K562 (cell line): ENCODE measurements at regions not wholly inside any gene's neighbourhood (a gene's known extent, or its start where the extent isn't known, plus 50 kb on each side); places are given as distances from the start of the nearest gene placed in this dataset.

Experiments used
- ATAC-seq: fragments of 200-7000 bp; cut with Tn5 transposase; 3 replicates; pipeline ENCODE4 v1.9.1; 2020; ENCODE audit warnings: moderate library complexity
- BruUV-seq: library from RNA; stranded (reverse); fragments of 400-500 nt; replicated peaks from 2 replicates; lab custom pipeline; 2021; lab: Mats Ljungman, UMichigan
- CTCF ChIA-PET: fragments of 300-600 bp; formaldehyde crosslinking; extraction: SDS; loops from one replicate; lab custom pipeline; 2021; ENCODE audit warnings: low intra/inter-chr PET ratio; lab: Yijun Ruan, JAX
- POLR2A ChIA-PET: fragments of 300-600, 350-650 bp; sonication (Branson Sonifier 250); formaldehyde crosslinking; extraction: SDS; loops from one replicate; lab custom pipeline; 2021; ENCODE audit warnings: antibody characterized with exemption, inconsistent platforms; lab: Yijun Ruan, JAX
- DNase-seq, 4 experiments: peaks; one replicate each; pipeline versions ENCODE4 v3.0.0 to v3.0.0-alpha.2; 2011 to 2018; ENCODE audit warnings: low spot score in 3 of 4, mixed read lengths in 3 of 4; ENCODE audit errors: extremely low read depth in 1 of 4
- FAIRE-seq: peaks from 2 replicates; lab custom pipeline; 2011; peaks lifted over from hg19 to GRCh38; lab: Jason Lieb, UNC
- H2AFZ ChIP-seq: 2 replicates; pipeline ENCODE4 v1.6.0; 2011; ENCODE audit warnings: low read depth, low read length, control low read depth, inconsistent platforms
- H3K27ac ChIP-seq: fragments of 200-600 bp; 3 replicates; pipeline ENCODE4 v1.8.0; 2011; ENCODE audit warnings: low read depth, mild to moderate bottlenecking, control low read depth, inconsistent platforms, low read length, moderate library complexity, mixed read lengths; ENCODE audit errors: extremely low read depth
- H3K27me3 ChIP-seq, 2 experiments: fragments of 300-600 bp in 1 of 2; 2 replicates in 1 of 2; 3 replicates in 1 of 2; pipeline versions ENCODE4 v1.6.0 to v1.8.0; 2011; ENCODE audit warnings: inconsistent platforms in 2 of 2, low read length in 2 of 2, mild to moderate bottlenecking in 1 of 2, mixed read lengths in 1 of 2, moderate library complexity in 1 of 2; ENCODE audit not compliant: control insufficient read depth in 2 of 2, insufficient read depth in 2 of 2
- H3K36me3 ChIP-seq: fragments of 300-600 bp; 3 replicates; pipeline ENCODE4 v1.8.0; 2011; ENCODE audit warnings: mild to moderate bottlenecking, low read length, inconsistent platforms; ENCODE audit not compliant: control insufficient read depth, insufficient read depth
- H3K4me1 ChIP-seq, 2 experiments: fragments of 200-600 bp in 1 of 2; replicated peaks in 1 of 2; 2 replicates in 1 of 2; 3 replicates in 1 of 2; pipeline versions ENCODE4 v1.5.1 to v1.8.0; 2011; ENCODE audit warnings: inconsistent platforms in 2 of 2, low read length in 2 of 2, mild to moderate bottlenecking in 1 of 2, mixed read lengths in 1 of 2, moderate library complexity in 1 of 2; ENCODE audit not compliant: control insufficient read depth in 2 of 2, insufficient read depth in 2 of 2
- H3K4me2 ChIP-seq: 2 replicates; pipeline ENCODE4 v1.6.1; 2011; ENCODE audit warnings: low read length, control low read depth, inconsistent platforms, mixed read lengths; ENCODE audit not compliant: insufficient read depth
- H3K4me3 ChIP-seq: fragments of 200-600 bp; sonication (generic), shearing (Covaris generic); 2 replicates; pipeline ENCODE4 v1.5.1; 2016; ENCODE audit warnings: control low read depth, inconsistent platforms
- H3K79me2 ChIP-seq: fragments of 200-600 bp; 3 replicates; pipeline ENCODE4 v1.8.0; 2011; ENCODE audit warnings: low read length, inconsistent platforms; ENCODE audit not compliant: control insufficient read depth, insufficient read depth
- H3K9ac ChIP-seq, 2 experiments: 2 replicates each; pipeline versions ENCODE4 v1.6.0 to v1.6.1; 2011; ENCODE audit warnings: low read depth in 2 of 2, low read length in 2 of 2, control low read depth in 1 of 2, inconsistent platforms in 1 of 2, mild to moderate bottlenecking in 1 of 2, mixed read lengths in 1 of 2; ENCODE audit not compliant: insufficient read depth in 1 of 2
- H3K9me1 ChIP-seq: one replicate; pipeline ENCODE4 v1.6.0; 2011; ENCODE audit warnings: inconsistent platforms, mild to moderate bottlenecking, low read length, moderate library complexity; ENCODE audit not compliant: control insufficient read depth, insufficient read depth
- H3K9me3 ChIP-seq: replicated peaks from 2 replicates; pipeline ENCODE4 v1.5.1; 2011; ENCODE audit warnings: low read depth, low read length, inconsistent platforms; ENCODE audit not compliant: control insufficient read depth, insufficient read depth
- H4K20me1 ChIP-seq: replicated peaks from 2 replicates; pipeline ENCODE4 v1.6.1; 2011; ENCODE audit warnings: low read length, inconsistent platforms, mixed read lengths; ENCODE audit not compliant: control insufficient read depth, insufficient read depth
- BDP1 ChIP-seq: IDR thresholded peaks from 3 replicates; pipeline ENCODE4 v1.6.1; 2011; ENCODE audit not compliant: insufficient read length, insufficient read depth
- ESRRA ChIP-seq: fragments of 450-650 bp; IDR thresholded peaks from 2 replicates; pipeline ENCODE4 v1.6.1; 2014; ENCODE audit warnings: low read depth, mild to moderate bottlenecking, moderate library complexity, borderline replicate concordance
- KAT8 ChIP-seq: fragments of 450-650 bp; IDR thresholded peaks from 2 replicates; pipeline ENCODE4 v1.6.1; 2016; ENCODE audit warnings: low read depth, mild to moderate bottlenecking
- LEF1 ChIP-seq: fragments of 450-650 bp; IDR thresholded peaks from 2 replicates; pipeline ENCODE4 v1.6.1; 2016; ENCODE audit warnings: mild to moderate bottlenecking
- MTA3 ChIP-seq: fragments of 450-650 bp; formaldehyde crosslinking; IDR thresholded peaks from 2 replicates; pipeline ENCODE4 v1.6.1; 2017; ENCODE audit warnings: mild to moderate bottlenecking, borderline replicate concordance
- RCOR1 ChIP-seq, 2 experiments: IDR thresholded peaks; 2 replicates each; pipeline ENCODE4 v1.6.1; 2012; ENCODE audit warnings: low read depth in 2 of 2, low read length in 2 of 2, borderline replicate concordance in 1 of 2, improper control_type of control experiment in 1 of 2
- SNRNP70 ChIP-seq: fragments of 200-400 bp; formaldehyde crosslinking; optimal IDR thresholded peaks from 2 replicates; pipeline ENCODE3; 2017; ENCODE audit warnings: low read depth, low read length
- ZNF212 ChIP-seq: fragments of 450-650 bp; formaldehyde crosslinking; IDR thresholded peaks from 2 replicates; pipeline ENCODE4 v1.4.0; 2020; ENCODE audit warnings: mild to moderate bottlenecking
- ZNF583 ChIP-seq: fragments of 250-450 bp; sonication (Bioruptor Pico); IDR thresholded peaks from 2 replicates; pipeline ENCODE4 v1.4.0; 2020
- WGBS: fragments of 100-300 bp; shearing (Covaris generic); methylation state at CpG from one replicate; pipeline ENCODE4 v1.1.6; 2016; ENCODE audit warnings: low coverage, mixed read lengths; ENCODE audit not compliant: insufficient coverage; ENCODE audit errors: missing lambda C conversion rate; 5-methylcytosine and 5-hydroxymethylcytosine counted together
- in situ Hi-C: fragments of 300-500 bp; cut with MboI; formaldehyde crosslinking; loops from 4 replicates; pipeline ENCODE4 v1.15.0; 2018; ENCODE audit warnings: inconsistent platforms, mixed read lengths
- intact Hi-C: fragments of 100-400 bp; cut with micrococcal nuclease; formaldehyde crosslinking; loops from 2 replicates; pipeline ENCODE4 v1.14.2; 2022
- TF ChIP-seq, protein P1 (sequence below): IDR thresholded peaks from 2 replicates; pipeline ENCODE4 v1.6.1; 2011; ENCODE audit warnings: borderline replicate concordance, low read depth, mild to moderate bottlenecking, moderate library complexity, low read length; ENCODE audit not compliant: insufficient read depth, poor library complexity, severe bottlenecking
- TF ChIP-seq, protein P2 (sequence below): fragments of 200-600 bp; sonication (generic); IDR thresholded peaks from one replicate; pipeline ENCODE4 v1.6.1; 2012; ENCODE audit warnings: mild to moderate bottlenecking, low read depth, low read length, inconsistent platforms

DNA sequence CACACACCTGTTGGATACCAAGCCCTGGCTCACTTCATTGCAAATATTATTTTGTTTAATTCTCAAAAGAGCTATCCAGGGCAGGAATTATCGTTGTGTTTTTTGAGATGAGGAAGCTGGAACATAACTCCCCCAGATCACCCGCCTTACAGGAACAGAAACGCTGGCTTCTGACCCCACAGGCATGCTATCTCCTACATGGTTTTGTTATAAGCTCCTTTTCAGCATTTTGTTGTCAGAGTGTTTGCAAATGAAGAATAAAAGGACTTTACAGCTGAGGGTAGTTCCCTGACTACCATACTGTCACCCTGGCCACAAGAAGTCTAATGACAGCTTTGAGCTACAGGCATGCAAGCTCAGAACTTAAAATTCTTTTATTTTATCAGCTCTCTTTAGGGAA is 62.0 kb upstream of the MRPS9 start:
- FAIRE-seq, result no peak
- TF ChIP-seq BDP1 (no peak), KAT8 (no peak), ESRRA (no peak), SNRNP70 (no peak), RCOR1 (IDR thresholded peaks at IDR 0.05; ENCODE audit: borderline replicate concordance in 1 of 2, low read depth in 2 of 2, low read length in 2 of 2) (no peak), LEF1 (no peak), ZNF212 (no peak), ZNF583 (no peak), MTA3 (no peak)
- TF ChIP-seq, protein P1, sequence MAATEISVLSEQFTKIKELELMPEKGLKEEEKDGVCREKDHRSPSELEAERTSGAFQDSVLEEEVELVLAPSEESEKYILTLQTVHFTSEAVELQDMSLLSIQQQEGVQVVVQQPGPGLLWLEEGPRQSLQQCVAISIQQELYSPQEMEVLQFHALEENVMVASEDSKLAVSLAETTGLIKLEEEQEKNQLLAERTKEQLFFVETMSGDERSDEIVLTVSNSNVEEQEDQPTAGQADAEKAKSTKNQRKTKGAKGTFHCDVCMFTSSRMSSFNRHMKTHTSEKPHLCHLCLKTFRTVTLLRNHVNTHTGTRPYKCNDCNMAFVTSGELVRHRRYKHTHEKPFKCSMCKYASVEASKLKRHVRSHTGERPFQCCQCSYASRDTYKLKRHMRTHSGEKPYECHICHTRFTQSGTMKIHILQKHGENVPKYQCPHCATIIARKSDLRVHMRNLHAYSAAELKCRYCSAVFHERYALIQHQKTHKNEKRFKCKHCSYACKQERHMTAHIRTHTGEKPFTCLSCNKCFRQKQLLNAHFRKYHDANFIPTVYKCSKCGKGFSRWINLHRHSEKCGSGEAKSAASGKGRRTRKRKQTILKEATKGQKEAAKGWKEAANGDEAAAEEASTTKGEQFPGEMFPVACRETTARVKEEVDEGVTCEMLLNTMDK, result no peak
- TF ChIP-seq, protein P2, sequence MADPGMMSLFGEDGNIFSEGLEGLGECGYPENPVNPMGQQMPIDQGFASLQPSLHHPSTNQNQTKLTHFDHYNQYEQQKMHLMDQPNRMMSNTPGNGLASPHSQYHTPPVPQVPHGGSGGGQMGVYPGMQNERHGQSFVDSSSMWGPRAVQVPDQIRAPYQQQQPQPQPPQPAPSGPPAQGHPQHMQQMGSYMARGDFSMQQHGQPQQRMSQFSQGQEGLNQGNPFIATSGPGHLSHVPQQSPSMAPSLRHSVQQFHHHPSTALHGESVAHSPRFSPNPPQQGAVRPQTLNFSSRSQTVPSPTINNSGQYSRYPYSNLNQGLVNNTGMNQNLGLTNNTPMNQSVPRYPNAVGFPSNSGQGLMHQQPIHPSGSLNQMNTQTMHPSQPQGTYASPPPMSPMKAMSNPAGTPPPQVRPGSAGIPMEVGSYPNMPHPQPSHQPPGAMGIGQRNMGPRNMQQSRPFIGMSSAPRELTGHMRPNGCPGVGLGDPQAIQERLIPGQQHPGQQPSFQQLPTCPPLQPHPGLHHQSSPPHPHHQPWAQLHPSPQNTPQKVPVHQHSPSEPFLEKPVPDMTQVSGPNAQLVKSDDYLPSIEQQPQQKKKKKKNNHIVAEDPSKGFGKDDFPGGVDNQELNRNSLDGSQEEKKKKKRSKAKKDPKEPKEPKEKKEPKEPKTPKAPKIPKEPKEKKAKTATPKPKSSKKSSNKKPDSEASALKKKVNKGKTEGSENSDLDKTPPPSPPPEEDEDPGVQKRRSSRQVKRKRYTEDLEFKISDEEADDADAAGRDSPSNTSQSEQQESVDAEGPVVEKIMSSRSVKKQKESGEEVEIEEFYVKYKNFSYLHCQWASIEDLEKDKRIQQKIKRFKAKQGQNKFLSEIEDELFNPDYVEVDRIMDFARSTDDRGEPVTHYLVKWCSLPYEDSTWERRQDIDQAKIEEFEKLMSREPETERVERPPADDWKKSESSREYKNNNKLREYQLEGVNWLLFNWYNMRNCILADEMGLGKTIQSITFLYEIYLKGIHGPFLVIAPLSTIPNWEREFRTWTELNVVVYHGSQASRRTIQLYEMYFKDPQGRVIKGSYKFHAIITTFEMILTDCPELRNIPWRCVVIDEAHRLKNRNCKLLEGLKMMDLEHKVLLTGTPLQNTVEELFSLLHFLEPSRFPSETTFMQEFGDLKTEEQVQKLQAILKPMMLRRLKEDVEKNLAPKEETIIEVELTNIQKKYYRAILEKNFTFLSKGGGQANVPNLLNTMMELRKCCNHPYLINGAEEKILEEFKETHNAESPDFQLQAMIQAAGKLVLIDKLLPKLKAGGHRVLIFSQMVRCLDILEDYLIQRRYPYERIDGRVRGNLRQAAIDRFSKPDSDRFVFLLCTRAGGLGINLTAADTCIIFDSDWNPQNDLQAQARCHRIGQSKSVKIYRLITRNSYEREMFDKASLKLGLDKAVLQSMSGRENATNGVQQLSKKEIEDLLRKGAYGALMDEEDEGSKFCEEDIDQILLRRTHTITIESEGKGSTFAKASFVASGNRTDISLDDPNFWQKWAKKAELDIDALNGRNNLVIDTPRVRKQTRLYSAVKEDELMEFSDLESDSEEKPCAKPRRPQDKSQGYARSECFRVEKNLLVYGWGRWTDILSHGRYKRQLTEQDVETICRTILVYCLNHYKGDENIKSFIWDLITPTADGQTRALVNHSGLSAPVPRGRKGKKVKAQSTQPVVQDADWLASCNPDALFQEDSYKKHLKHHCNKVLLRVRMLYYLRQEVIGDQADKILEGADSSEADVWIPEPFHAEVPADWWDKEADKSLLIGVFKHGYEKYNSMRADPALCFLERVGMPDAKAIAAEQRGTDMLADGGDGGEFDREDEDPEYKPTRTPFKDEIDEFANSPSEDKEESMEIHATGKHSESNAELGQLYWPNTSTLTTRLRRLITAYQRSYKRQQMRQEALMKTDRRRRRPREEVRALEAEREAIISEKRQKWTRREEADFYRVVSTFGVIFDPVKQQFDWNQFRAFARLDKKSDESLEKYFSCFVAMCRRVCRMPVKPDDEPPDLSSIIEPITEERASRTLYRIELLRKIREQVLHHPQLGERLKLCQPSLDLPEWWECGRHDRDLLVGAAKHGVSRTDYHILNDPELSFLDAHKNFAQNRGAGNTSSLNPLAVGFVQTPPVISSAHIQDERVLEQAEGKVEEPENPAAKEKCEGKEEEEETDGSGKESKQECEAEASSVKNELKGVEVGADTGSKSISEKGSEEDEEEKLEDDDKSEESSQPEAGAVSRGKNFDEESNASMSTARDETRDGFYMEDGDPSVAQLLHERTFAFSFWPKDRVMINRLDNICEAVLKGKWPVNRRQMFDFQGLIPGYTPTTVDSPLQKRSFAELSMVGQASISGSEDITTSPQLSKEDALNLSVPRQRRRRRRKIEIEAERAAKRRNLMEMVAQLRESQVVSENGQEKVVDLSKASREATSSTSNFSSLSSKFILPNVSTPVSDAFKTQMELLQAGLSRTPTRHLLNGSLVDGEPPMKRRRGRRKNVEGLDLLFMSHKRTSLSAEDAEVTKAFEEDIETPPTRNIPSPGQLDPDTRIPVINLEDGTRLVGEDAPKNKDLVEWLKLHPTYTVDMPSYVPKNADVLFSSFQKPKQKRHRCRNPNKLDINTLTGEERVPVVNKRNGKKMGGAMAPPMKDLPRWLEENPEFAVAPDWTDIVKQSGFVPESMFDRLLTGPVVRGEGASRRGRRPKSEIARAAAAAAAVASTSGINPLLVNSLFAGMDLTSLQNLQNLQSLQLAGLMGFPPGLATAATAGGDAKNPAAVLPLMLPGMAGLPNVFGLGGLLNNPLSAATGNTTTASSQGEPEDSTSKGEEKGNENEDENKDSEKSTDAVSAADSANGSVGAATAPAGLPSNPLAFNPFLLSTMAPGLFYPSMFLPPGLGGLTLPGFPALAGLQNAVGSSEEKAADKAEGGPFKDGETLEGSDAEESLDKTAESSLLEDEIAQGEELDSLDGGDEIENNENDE, result no peak

More for the DNA sequence above, 62.0 kb upstream of the MRPS9 start:
- ChIA-PET POLR2A (no interaction called here), CTCF (no interaction called here)
- intact Hi-C loops (no loop called here), in situ Hi-C loops (no loop called here)
- no peak for ATAC-seq
- H3K79me2 ChIP-seq, result no peaks in the 10 kb centered on the region
- no TSS peak for BruUV-seq
- no peaks in the 10 kb centered on the region for H3K9me1 ChIP-seq
- H4K20me1 ChIP-seq, result no peaks in the 10 kb centered on the region
- H3K4me3 ChIP-seq, result no peak overlapping the region
- H3K4me1 ChIP-seq, result no peaks in the 10 kb centered on the region
- H3K27me3 ChIP-seq, result peaks cover 0 to 10% of the 10 kb centered on the region in 2 experiments; a peak in 3 of 5 replicates
- no peaks in the 10 kb centered on the region for H3K9me3 ChIP-seq
- no peaks in the 10 kb centered on the region for H3K36me3 ChIP-seq
- WGBS, result 0% methylated on average over 3 of the region's 3 CpGs
- no peak overlapping the region for H3K27ac ChIP-seq
- H3K4me2 ChIP-seq, result no peak overlapping the region
- no peak overlapping the region for H3K9ac ChIP-seq
- no peak for DNase-seq
- H2AFZ ChIP-seq, result no peak overlapping the region
